MV-4-11 (cell line): ENCODE measurements at regions not wholly inside any gene's neighbourhood (a gene's known extent, or its start where the extent isn't known, plus 50 kb on each side); places are given as distances from the start of the nearest gene placed in this dataset.

ENCODE experiments used
- DNase-seq: peaks from one replicate; lab custom pipeline; 2025; lab: John Stamatoyannopoulos, UW

GRCh38 chr10:43818687-43819086 is 170.0 kb upstream of the ZNF32 start:
- DNase-seq: no peak

DNA sequence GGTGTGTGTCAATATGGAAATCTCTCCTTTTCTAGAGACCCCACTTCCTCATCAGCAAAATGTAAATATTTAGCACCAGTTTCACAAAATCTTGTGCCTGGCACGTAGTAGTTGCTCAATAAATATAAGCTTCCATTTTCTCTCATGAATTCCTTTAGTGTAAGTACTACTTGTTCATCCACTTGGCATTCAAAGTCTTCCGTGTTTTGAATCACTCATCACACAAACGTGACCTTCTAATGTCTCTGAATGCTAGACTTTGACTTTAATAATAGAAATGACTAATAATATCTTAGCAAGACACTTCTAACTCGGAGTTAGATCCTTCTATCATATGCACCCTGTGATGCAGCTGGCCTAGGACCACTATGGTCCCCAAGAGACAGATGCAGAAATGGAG is 168.7 kb upstream of the ZNF32 start:
- DNase-seq: no peak

DNA sequence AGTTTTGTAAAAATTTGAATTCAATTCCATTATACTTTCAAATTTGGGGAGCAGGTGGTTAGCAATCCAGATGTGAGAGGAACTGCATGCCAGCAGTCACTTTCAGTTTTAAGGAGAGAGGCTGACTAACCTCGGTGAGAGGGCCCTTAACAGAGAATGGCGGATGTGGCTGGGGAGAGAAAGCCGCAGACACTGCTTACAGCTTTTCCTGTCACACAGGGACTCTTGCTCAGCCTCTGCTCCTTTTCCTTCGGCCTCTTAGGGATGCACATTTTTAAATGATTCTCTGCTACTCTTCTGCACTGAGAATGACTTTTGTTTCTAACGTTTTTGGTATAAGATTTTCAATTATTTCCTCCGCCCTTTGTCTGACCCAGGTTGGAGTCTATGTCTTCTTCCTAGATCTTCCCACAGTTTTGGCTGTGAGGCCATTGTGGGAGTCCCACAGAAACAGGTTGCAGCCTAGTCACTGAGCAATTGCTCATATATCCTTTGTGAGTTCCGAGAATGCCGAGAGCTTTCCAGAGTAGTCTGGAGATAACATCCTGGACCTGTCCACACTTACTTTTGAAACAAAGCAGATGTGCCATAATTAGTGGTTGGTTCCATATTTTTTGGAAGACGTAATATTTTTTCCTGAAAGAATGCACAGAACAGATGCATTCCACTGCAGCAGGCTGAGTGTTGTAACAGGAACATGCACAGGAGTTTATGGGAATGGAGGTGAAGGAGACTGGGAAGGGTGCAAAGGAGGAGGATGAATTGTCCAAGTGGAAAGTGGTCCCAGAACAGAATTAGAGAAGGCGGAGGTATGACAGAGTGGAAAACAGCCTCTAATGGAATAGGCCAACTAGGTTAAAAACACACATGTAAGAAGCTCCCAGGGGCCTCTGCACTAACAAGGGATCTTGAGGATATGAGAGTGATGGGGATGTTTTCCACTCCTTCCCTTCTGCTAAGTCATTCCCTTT is 168.0 kb upstream of the ZNF32 start:
- DNase-seq: peak; percentile 92

GRCh38 chr10:43815181-43815885 is 166.7 kb upstream of the ZNF32 start:
- peak; percentile 3 for DNase-seq

DNA sequence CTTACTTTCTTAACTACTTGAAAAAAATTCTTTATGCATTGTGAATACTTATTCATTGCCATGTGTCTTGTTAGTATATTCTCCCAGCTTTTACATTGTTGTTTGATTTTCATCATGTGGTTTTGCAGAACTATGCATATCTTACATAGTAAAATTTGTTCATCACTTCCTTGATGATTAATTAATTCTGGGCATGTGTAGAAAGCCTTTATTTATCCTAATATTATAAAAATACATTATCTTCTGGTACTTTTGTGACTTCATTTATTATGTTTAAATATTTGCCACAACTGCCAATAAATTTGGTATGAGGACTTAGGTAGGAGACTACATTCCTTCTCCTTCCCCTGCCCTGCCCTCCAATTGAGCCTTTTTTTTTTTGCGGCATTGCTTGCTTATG is 166.0 kb upstream of the ZNF32 start:
- DNase-seq: no peak

- no peak for DNase-seq
Measured at GRCh38 chr10:43811871-43812270, 163.2 kb upstream of the ZNF32 start.

DNA sequence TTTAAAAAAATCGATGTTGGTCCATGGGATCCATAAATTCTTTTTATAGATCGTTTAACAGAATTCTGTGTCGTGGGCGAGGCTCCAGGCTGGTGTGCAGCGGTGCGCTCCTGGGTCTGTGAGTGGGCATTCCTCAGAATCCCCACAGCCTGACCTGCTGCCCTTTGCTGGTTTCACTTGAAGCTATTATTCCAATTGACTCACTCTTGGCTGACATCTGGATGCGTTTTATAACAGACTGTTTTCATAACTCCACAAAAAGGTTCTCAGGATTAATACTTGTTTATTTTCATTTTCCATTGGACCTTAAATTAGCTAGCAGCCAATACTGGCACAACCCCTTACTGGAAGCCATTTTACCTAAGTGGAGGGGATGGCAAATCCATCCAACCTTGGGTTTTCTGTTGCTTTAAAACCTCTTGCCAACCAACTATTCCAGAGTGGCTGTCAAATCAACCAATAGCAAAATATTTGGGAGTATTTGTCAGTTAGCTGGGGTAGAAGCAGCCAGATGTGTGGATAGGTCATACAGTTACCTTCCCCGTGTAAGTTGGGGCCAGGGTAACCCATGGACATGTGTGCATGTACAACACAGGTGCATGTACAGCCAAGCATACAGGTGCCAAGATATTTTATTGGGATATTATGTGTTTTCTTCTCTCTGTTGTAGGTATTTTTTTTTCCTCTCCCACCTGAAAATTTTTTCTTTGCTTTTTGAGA is 160.7 kb upstream of the ZNF32 start:
- no peak for DNase-seq

- DNase-seq: peak; percentile 80
Measured at GRCh38 chr10:43808136-43808535, 159.5 kb upstream of the ZNF32 start.

- DNase-seq: no peak
Measured at GRCh38 chr10:43806831-43807640, 158.4 kb upstream of the ZNF32 start.

- DNase-seq: no peak
Measured at GRCh38 chr10:43803791-43804190, 155.1 kb upstream of the ZNF32 start.

DNA sequence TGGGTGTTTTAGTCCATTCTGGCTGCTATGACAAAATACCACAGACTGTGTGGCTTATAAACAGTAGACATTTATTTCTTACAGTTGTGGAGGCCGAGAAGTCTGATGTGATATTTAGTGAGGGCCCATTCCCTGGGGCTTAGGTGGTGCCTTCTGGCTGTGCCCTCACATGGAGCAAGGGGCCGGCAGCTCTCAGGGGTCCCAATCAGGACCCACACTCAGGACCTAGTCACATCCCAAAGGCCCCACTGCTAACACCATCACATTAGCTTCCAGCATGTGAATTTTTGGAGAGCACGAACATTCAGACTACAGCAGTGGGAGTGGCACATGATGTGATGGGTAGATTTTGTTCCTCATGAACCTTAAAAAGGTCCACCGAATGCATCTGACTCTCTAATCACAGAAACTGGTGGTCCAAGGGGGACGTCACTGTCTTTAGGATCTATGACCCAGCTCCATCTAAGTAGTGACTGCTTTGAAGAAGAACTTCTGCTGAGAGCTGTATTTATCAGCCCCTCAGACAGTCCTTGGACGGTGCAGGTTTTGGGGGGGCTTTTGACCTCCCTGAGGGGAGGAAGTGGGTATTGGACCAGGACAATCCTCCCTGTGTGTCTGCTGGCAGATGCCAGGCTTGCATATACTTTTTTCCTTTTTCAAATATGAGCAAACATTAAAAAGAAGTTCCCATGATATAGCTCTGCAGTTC is 154.5 kb upstream of the ZNF32 start:
- DNase-seq: no peak

GRCh38 chr10:43801626-43802025 is 152.9 kb upstream of the ZNF32 start:
- no peak for DNase-seq

- DNase-seq: peak; percentile 28
Measured at GRCh38 chr10:43801140-43801539, 152.5 kb upstream of the ZNF32 start.

DNA sequence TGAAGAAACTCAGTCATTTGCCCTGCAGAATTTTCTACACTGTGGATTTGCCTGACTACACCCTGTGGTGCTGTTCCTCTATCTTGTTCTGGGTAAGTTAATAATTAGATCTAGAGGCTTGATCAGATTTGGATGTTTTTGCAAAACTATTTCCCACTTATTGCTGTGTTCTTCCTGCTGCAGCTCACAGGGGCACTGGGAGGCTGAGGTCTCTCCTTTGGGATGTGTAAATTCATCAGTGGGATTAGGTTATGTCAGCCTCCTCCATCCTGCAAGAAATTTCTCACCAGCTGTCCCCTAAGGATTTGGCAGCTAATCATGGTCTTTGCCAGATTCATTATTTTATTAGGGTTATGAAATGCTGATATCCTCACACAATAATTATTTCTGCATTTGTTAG is 148.1 kb upstream of the ZNF32 start:
- no peak for DNase-seq

DNA sequence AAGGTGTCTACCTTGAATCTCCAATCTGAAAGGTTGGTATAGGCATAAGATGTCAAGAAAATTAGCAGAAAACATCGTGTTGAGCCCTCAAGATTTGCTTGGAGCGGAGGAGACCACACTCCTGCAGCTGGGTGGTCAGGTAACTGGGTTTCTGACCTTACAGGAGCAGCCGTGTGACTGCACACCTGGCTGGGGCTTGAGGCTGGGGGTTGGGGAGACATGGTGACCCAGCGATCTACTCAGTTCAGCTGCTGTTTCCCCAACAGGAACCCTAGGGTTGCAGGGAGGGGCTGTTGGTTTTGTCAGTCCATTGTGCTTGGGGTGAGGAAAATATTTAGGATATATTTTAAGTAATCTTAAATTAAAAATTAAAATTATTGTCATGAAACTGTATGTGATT is 147.0 kb upstream of the ZNF32 start:
- DNase-seq: no peak

DNA sequence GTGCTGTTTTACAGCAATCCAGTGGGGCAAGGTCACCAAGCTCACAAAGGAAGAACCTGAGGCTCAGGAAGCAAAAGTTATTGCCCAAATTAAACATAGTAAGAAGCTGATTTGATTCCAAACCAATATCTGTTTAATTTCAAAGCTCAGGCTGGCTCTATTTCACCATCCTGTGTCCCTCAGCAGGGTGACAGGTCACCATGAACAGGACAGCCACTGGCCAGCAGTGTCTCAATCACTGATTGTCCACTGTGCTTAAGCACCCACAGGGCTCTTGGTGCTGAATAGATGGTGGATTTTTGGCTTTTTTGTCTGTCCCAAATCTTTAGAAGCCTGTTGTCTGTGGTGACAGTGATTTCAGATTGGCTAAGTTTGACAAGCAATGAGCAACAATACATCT is 146.4 kb upstream of the ZNF32 start:
- no peak for DNase-seq

GRCh38 chr10:43794181-43794815 is 145.6 kb upstream of the ZNF32 start:
- peak; percentile 43 for DNase-seq

DNA sequence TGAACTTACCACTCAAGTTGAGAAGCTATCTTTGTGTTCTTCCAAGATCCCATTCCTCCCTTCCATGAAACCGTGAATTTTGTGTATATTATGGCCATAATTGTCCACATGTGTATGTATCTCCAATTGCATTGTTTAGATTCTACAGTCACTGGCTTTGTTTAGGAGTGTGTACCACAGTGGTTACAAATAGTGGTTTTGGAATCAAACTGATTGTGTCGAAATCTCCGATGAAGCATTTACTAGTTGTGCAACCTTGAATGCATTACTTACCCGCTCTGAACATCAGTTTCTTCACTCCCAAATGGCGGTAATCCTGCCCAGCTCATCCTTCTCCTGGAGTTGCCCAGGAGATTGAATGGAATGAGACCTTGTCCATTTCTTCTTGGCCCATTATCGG is 145.0 kb upstream of the ZNF32 start:
- DNase-seq: peak; percentile 84

- DNase-seq: no peak
Measured at GRCh38 chr10:43790147-43790546, 141.5 kb upstream of the ZNF32 start.

- DNase-seq: no peak
Measured at GRCh38 chr10:43785252-43785651, 136.6 kb upstream of the ZNF32 start.

- DNase-seq: no peak
Measured at GRCh38 chr10:43782814-43783213, 134.1 kb upstream of the ZNF32 start.
